IMR-90 (cell line): ENCODE measurements at regions not wholly inside any gene's neighbourhood (a gene's known extent, or its start where the extent isn't known, plus 50 kb on each side); places are given as distances from the start of the nearest gene placed in this dataset.

Experiments used
- ATAC-seq: fragments of 200-7000 bp; cut with Tn5 transposase; 2 replicates; pipeline ENCODE4 v1.9.1; 2020; ENCODE audit warnings: low read depth, mild to moderate bottlenecking, moderate library complexity
- BruUV-seq: library from RNA; stranded (reverse); fragments of 400-500 nt; replicated peaks from 2 replicates; lab custom pipeline; 2021; lab: Mats Ljungman, UMichigan
- CTCF ChIA-PET: fragments of 300-600 bp; formaldehyde crosslinking; extraction: SDS; loops from one replicate; lab custom pipeline; 2021; ENCODE audit warnings: antibody characterized with exemption; lab: Yijun Ruan, JAX
- POLR2A ChIA-PET: fragments of 300-600 bp; sonication (Branson Sonifier 250); formaldehyde crosslinking; loops from one replicate; lab custom pipeline; 2022; ENCODE audit warnings: antibody characterized with exemption; ENCODE audit not compliant: unreplicated experiment; lab: Charles Lee
- DNase-seq: peaks from one replicate; pipeline ENCODE4 v3.0.0; 2013
- H2AFZ ChIP-seq: replicated peaks from 2 replicates; pipeline ENCODE3; 2013; ENCODE audit warnings: low read length, mild to moderate bottlenecking; ENCODE audit not compliant: poor library complexity
- H2AK5ac ChIP-seq: 2 replicates; pipeline ENCODE4 v1.6.1; 2013; ENCODE audit warnings: low read depth, low read length, inconsistent platforms
- H2AK9ac ChIP-seq: replicated peaks from 2 replicates; pipeline ENCODE3; 2013; ENCODE audit warnings: mild to moderate bottlenecking, low read depth, low read length, moderate library complexity; ENCODE audit not compliant: poor library complexity
- H2BK120ac ChIP-seq: 2 replicates; pipeline ENCODE4 v1.6.1; 2013; ENCODE audit warnings: low read depth, low read length, inconsistent platforms
- H2BK15ac ChIP-seq: 3 replicates; pipeline ENCODE4 v1.6.1; 2013; ENCODE audit warnings: low read depth, low read length, inconsistent platforms
- H2BK20ac ChIP-seq: 2 replicates; pipeline ENCODE4 v1.6.1; 2013; ENCODE audit warnings: low read depth, mild to moderate bottlenecking, inconsistent platforms, low read length, moderate library complexity
- H2BK5ac ChIP-seq: 2 replicates; pipeline ENCODE4 v1.6.1; 2013; ENCODE audit warnings: mild to moderate bottlenecking, low read depth, low read length, inconsistent platforms; ENCODE audit not compliant: poor library complexity, severe bottlenecking
- H3K14ac ChIP-seq: replicated peaks from 2 replicates; pipeline ENCODE4 v1.6.1; 2013; ENCODE audit warnings: low read depth, low read length, inconsistent platforms
- H3K18ac ChIP-seq: 2 replicates; pipeline ENCODE4 v1.6.1; 2013; ENCODE audit warnings: low read depth, low read length, control low read depth
- H3K23ac ChIP-seq: 2 replicates; pipeline ENCODE4 v1.6.1; 2013; ENCODE audit warnings: low read depth, low read length, inconsistent platforms
- H3K27ac ChIP-seq: 2 replicates; pipeline ENCODE4 v1.5.1; 2013; ENCODE audit warnings: mild to moderate bottlenecking, control low read depth, low read length; ENCODE audit not compliant: insufficient read depth
- H3K27me3 ChIP-seq: 2 replicates; pipeline ENCODE4 v1.6.1; 2013; ENCODE audit warnings: low read length; ENCODE audit not compliant: control insufficient read depth, insufficient read depth
- H3K36me3 ChIP-seq: 2 replicates; pipeline ENCODE4 v1.6.1; 2013; ENCODE audit warnings: low read length, mixed read lengths; ENCODE audit not compliant: control insufficient read depth, insufficient read depth
- H3K4ac ChIP-seq: 2 replicates; pipeline ENCODE4 v1.6.1; 2013; ENCODE audit warnings: low read depth, low read length, inconsistent platforms
- H3K4me1 ChIP-seq: 2 replicates; pipeline ENCODE4 v1.6.1; 2013; ENCODE audit warnings: low read length, mixed read lengths; ENCODE audit not compliant: control insufficient read depth, insufficient read depth
- H3K4me2 ChIP-seq: 2 replicates; pipeline ENCODE4 v1.6.1; 2013; ENCODE audit warnings: low read depth, mild to moderate bottlenecking, control low read depth, low read length, moderate library complexity
- H3K4me3 ChIP-seq: 2 replicates; pipeline ENCODE4 v1.5.1; 2013; ENCODE audit warnings: low read depth, mild to moderate bottlenecking, control low read depth, low read length, moderate library complexity; ENCODE audit not compliant: insufficient read depth
- H3K56ac ChIP-seq: 2 replicates; pipeline ENCODE4 v1.6.1; 2013; ENCODE audit warnings: low read length, inconsistent platforms; ENCODE audit not compliant: insufficient read depth; ENCODE audit errors: extremely low read depth
- H3K79me1 ChIP-seq, 2 experiments: 2 replicates each; pipeline ENCODE4 v1.6.1; 2013; ENCODE audit warnings: low read length in 2 of 2, inconsistent platforms in 1 of 2, low read depth in 1 of 2
- H3K9ac ChIP-seq: 2 replicates; pipeline ENCODE4 v1.6.1; 2013; ENCODE audit warnings: low read depth, low read length, control low read depth
- H3K9me1 ChIP-seq: 2 replicates; pipeline ENCODE4 v1.6.1; 2013; ENCODE audit warnings: low read length, inconsistent platforms; ENCODE audit not compliant: insufficient read depth
- H3K9me3 ChIP-seq: 2 replicates; pipeline ENCODE4 v1.6.1; 2013; ENCODE audit warnings: low read length; ENCODE audit not compliant: control insufficient read depth, insufficient read depth
- H4K20me1 ChIP-seq: 2 replicates; pipeline ENCODE4 v1.6.1; 2013; ENCODE audit warnings: low read length, inconsistent platforms; ENCODE audit not compliant: insufficient read depth
- H4K5ac ChIP-seq: 2 replicates; pipeline ENCODE4 v1.6.1; 2013; ENCODE audit warnings: mild to moderate bottlenecking, low read depth, low read length, control low read depth
- H4K8ac ChIP-seq, 2 experiments: 2 replicates each; pipeline ENCODE4 v1.6.1; 2013; ENCODE audit warnings: low read depth in 2 of 2, low read length in 2 of 2, control low read depth in 1 of 2, inconsistent platforms in 1 of 2
- H4K91ac ChIP-seq: 2 replicates; pipeline ENCODE4 v1.6.1; 2013; ENCODE audit warnings: low read depth, low read length, inconsistent platforms; ENCODE audit not compliant: insufficient read depth
- CHD1 ChIP-seq: IDR thresholded peaks from 2 replicates; pipeline ENCODE4 v1.6.1; 2012; ENCODE audit warnings: low read depth, low read length, improper control_type of control experiment
- FOS ChIP-seq: fragments of 150-350 bp; IDR thresholded peaks from 2 replicates; pipeline ENCODE4 v1.6.1; 2016; ENCODE audit warnings: low read depth, low read length
- MAFK ChIP-seq: IDR thresholded peaks from 2 replicates; pipeline ENCODE4 v1.6.1; 2012; ENCODE audit warnings: low read depth, low read length, improper control_type of control experiment
- NFE2L2 ChIP-seq: fragments of 150-350 bp; IDR thresholded peaks from 2 replicates; pipeline ENCODE4 v1.6.1; 2016; ENCODE audit warnings: low read depth, mild to moderate bottlenecking, low read length
- RAD21 ChIP-seq: IDR thresholded peaks from 2 replicates; pipeline ENCODE4 v1.6.1; 2012; ENCODE audit warnings: low read length, improper control_type of control experiment
- RCOR1 ChIP-seq: IDR thresholded peaks from 2 replicates; pipeline ENCODE4 v1.6.1; 2012; ENCODE audit warnings: mild to moderate bottlenecking, low read length, improper control_type of control experiment; ENCODE audit not compliant: insufficient replicate concordance
- RFX5 ChIP-seq: IDR thresholded peaks from 2 replicates; pipeline ENCODE4 v1.8.0; 2012; ENCODE audit warnings: low read depth, mild to moderate bottlenecking, low read length, moderate library complexity
- SMC3 ChIP-seq: fragments of 150-350 bp; IDR thresholded peaks from 2 replicates; pipeline ENCODE4 v1.6.1; 2016; ENCODE audit warnings: low read depth, mild to moderate bottlenecking, antibody characterized with exemption, low read length, moderate library complexity
- WGBS, 2 experiments: methylation state at CpG; one replicate each; pipeline versions ENCODE4 v1.1.5 to v1.1.7; 2013; ENCODE audit warnings: missing lambda C conversion rate in 2 of 2; ENCODE audit not compliant: insufficient read length in 1 of 2; ENCODE audit errors: extremely low coverage in 2 of 2; 5-methylcytosine and 5-hydroxymethylcytosine counted together
- dilution Hi-C: fragments of 300-500 bp; cut with HindIII; formaldehyde crosslinking; loops from one replicate; pipeline ENCODE4 v1.14.3; 2018; ENCODE audit warnings: low sequenced_read_pairs; ENCODE audit not compliant: unreplicated experiment
- in situ Hi-C: fragments of 300-500 bp; cut with MboI; formaldehyde crosslinking; loops from 3 replicates; pipeline ENCODE4 v1.14.3; 2019; ENCODE audit warnings: low sequenced_read_pairs, inconsistent platforms, mixed read lengths
- intact Hi-C: fragments of 100-400 bp; cut with micrococcal nuclease; formaldehyde crosslinking; loops from 2 replicates; pipeline ENCODE4 v1.10.0; 2022

GRCh38 chr11:110886288-110886970 lies 174.2 kb upstream of the ARHGAP20 start:
- POLR2A ChIA-PET: interaction anchor here (0.5 kb wide), 1 partner anchor 433 kb away, joined by 3 read pairs; no protein-coding TSS in a partner anchor
- H3K4me1 ChIP-seq: no peaks in the 10 kb centered on the region; the same call in 1 of the 2 replicates
- H2AK5ac ChIP-seq: no peak overlapping the region
- no peak overlapping the region for H2AK9ac ChIP-seq
- H3K4me3 ChIP-seq: no peak overlapping the region
- H3K4me2 ChIP-seq: no peak overlapping the region
- no peaks in the 10 kb centered on the region for H3K9me1 ChIP-seq
- no peak overlapping the region for H2BK5ac ChIP-seq
- H2AFZ ChIP-seq: no peak overlapping the region
- H2BK120ac ChIP-seq: no peak overlapping the region
- H4K91ac ChIP-seq: no peak overlapping the region
- WGBS, 2 experiments: no CpG with 5 or more reads among the region's 3 CpGs
- no peaks in the 10 kb centered on the region for H3K36me3 ChIP-seq
- H3K56ac ChIP-seq: no peak overlapping the region
- H3K18ac ChIP-seq: no peak overlapping the region
- H3K9me3 ChIP-seq: no peaks in the 10 kb centered on the region
- BruUV-seq: no TSS peak
- no peak overlapping the region for H3K27ac ChIP-seq
- H3K4ac ChIP-seq: no peak overlapping the region
- H3K14ac ChIP-seq: no peak overlapping the region
- no peaks in the 10 kb centered on the region for H3K79me1 ChIP-seq
- H2BK20ac ChIP-seq: no peak overlapping the region
- H4K20me1 ChIP-seq: no peaks in the 10 kb centered on the region
- no peak overlapping the region for H3K9ac ChIP-seq
- no peak overlapping the region for H3K23ac ChIP-seq
- no peak overlapping the region for H4K5ac ChIP-seq
- DNase-seq (no peak), ATAC-seq (no peak)
- no peak overlapping the region for H2BK15ac ChIP-seq
- in situ Hi-C loops: no loop called here
- H4K8ac ChIP-seq: no peak overlapping the region
- H3K27me3 ChIP-seq: no peaks in the 10 kb centered on the region
- dilution Hi-C loops: no loop called here
- TF ChIP-seq RAD21 (no peak), FOS (no peak), NFE2L2 (no peak), RCOR1 (no peak), RFX5 (no peak), SMC3 (no peak), MAFK (no peak), CHD1 (no peak)
- CTCF ChIA-PET: no interaction called here
- intact Hi-C loops: no loop called here
